HG03571 (cell line): ENCODE measurements at regions not wholly inside any gene's neighbourhood (a gene's known extent, or its start where the extent isn't known, plus 50 kb on each side); places are given as distances from the start of the nearest gene placed in this dataset.
"Not testable (repeated sequence)": the region's sequence is repeated elsewhere in the genome, so short reads cannot be mapped to it uniquely, and the experiment has no call there.

Source experiments
- ATAC-seq: cut with Tn5 transposase; IDR thresholded peaks from one replicate; pipeline ENCODE4 v1.9.1; 2021; ENCODE audit not compliant: unreplicated experiment

DNA sequence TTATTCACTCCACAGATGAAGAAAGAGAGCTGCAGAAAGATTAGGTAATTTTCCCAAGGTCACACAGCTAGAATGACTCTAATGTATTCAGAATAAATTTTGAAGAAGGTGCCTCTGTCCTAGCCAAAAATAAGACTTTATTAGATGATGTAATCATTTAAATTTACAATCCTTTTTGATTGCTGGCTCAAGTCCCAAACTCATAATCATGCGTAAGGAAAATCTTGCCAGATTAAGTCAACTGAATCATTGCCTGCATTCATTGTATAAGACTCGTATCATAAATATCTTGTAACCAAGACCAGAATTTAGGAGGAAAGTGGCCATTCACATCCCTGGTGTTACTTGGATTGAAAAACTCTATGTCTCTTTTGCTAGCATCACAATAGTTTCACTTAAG, 53.1 kb upstream of the STK39 start:
- ATAC-seq = no peak

DNA sequence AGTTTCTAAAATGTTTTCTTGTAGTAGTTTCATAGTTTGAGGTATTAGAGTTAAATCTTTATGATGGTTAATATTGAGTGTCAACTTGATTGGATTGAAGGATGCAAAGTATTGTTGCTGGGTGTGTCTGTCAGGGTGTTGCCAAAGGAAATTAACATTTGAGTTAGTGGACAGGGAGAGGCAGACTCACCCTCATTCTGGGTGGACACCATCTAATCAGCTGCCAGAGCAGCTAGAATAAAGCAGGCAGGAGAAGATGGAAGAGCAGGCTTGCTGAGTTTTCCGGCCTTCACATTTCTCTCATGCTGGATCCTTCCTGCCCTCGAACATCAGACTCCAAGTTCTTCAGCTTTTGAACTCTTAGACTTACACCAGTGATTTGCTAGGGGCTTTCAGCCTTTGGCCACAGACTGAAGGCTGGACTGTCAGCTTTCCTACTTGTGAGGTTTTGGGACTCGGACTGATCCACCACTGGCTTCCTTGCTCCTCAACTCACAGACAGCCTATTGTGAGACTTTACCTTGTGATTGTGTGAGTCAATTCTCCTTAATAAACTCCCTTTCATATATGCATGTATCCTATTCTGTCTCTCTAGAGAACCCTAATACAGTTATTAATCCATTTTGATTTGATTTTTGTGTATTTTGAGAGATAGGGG, 56.8 kb upstream of the STK39 start:
- ATAC-seq = no peak

DNA sequence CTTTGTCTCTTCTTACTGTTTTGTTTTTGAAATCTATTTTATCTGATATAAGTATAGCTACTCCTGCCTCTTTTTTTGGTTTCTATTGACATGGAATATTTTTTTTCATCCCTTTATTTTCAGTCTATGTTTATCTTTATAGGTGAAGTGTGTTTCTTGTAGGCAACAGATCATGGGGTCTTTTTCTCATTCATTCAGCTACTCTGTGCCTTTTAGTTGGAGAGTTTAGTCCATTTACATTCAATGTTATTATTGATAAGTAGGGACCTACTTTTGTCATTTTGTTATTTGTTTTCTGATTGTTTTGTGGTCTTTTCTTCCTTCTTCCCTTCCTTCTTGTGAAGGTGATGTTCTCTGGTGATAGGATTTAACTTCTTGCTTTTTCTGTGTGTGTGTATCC, 60.0 kb upstream of the STK39 start:
- ATAC-seq = no peak

GRCh38 chr2:168310580-168310979, 63.2 kb upstream of the STK39 start:
- no peak for ATAC-seq

GRCh38 chr2:168311261-168311910, 64.0 kb upstream of the STK39 start:
- ATAC-seq = no peak

- no peak for ATAC-seq
Observed at GRCh38 chr2:168312036-168312822, 64.8 kb upstream of the STK39 start.

- no peak for ATAC-seq
Observed at GRCh38 chr2:168314236-168314635, 66.8 kb upstream of the STK39 start.

DNA sequence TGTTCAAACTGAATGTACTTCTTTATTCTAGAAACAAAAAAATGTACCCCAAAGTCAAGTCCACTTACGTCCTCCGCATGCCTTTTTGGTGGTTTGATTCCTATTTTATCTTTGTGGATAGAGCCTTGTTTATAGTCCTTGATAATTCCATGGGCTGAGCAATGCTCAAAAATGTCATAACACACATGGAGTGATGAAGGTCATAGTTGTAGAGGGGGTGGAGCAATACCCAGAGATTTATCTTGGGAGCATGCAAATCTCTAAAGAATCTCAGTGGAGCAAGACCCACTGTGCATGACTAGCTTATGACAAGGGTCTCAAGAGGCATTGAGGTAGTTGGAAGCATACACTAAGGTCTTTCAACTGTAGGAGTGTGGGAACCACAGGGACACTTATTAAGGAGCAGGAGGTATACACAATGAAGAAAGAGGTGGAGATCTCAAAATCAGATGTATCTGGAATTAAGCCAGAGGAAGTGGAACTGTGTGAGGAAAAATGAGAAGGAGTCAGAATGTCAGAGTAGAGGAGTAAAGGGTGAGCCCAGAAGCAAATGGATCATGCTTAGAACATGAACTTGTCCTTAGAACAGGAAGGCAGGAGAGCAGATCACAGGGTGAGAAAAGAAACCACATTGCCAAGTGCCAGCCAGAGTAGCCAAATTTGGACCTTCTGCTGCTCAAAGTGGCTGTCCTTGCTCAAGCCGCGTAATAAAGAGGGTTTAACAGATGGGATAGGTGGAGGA, 68.1 kb upstream of the STK39 start:
- no peak for ATAC-seq

DNA sequence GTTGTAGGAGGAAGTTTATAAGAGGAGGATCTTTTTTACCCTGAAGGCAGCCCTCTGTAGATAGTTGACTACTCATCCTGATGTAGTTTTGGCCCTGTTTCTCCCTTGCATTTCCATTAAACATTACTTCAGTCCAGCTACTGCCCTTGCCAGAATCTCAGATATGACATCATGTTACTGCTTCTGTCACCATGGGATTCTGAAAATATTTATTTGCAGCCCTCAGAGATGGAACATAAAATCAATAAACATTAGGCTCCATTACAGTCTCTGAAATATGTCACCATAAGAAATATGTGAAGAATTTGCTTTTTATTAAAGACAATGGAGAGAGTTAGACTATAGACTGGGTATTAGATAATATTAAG, 68.7 kb upstream of the STK39 start:
- no peak for ATAC-seq

DNA sequence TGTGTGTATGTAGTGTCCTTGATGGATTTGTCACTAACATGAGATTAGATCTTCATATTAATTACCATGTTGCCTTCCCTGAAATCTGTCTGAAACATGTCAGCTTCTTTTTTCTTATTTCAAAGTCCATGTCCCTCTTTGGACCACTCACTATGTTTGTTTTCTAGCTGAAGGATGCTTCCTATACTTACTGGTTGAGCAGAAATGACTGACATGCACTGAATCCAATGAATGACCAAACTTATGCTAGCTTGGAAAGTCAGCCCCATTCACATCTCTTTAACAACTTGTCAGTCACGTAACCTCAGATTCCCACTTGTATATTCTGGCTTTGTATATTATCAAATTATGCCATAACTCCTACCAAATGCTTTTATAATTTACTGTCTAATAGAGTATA, 69.9 kb upstream of the STK39 start:
- ATAC-seq = no peak

- ATAC-seq = no peak
Observed at GRCh38 chr2:168320267-168320666, 72.9 kb upstream of the STK39 start.

GRCh38 chr2:168322325-168323007, 75.1 kb upstream of the STK39 start:
- no peak for ATAC-seq

DNA sequence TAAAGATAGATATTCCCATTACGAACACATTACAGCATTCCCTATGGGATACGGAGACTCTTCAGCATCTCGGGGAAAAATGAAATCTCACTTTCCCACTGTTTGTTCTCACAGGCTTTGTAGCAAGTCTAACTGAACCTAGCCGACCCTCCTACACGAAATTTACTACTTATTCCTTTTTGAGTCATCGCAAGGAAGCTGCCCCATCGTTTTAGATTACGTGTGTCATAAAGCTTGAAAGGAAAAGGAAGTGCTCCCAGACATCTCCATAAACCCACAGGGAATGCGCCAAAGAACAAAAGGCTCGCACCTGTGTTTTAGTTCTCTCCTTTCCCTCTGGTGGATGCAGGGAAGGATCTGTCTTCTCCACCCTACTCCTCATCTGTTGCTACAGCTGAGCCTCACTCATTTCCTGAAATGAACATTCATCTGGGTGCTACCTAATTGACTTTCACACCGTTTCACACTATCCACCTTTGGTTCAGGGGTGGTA, 76.2 kb upstream of the STK39 start:
- ATAC-seq = no peak

DNA sequence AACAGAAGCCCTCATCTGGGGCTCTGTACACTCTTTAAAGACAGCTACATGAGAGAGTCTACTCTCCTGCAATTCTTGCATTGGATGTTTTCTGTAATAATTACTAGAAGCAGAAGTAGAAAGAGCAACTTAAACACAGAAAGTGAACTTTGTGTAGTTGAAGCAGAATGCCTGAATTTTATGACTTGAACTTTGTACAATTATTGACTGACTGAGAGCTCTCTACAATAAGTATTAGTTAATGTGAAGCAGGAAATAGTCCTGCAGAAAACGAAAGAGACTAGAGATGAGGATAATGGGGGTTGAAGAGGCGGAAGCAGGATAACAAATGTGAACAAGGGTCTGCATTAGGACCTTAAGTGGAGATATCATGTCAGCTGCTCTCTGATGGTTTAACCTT, 79.2 kb upstream of the STK39 start:
- ATAC-seq = no peak

- no peak for ATAC-seq
Observed at GRCh38 chr2:168327328-168327727, 79.9 kb upstream of the STK39 start.

- ATAC-seq = no peak
Observed at GRCh38 chr2:168328421-168328820, 81.0 kb upstream of the STK39 start.

DNA sequence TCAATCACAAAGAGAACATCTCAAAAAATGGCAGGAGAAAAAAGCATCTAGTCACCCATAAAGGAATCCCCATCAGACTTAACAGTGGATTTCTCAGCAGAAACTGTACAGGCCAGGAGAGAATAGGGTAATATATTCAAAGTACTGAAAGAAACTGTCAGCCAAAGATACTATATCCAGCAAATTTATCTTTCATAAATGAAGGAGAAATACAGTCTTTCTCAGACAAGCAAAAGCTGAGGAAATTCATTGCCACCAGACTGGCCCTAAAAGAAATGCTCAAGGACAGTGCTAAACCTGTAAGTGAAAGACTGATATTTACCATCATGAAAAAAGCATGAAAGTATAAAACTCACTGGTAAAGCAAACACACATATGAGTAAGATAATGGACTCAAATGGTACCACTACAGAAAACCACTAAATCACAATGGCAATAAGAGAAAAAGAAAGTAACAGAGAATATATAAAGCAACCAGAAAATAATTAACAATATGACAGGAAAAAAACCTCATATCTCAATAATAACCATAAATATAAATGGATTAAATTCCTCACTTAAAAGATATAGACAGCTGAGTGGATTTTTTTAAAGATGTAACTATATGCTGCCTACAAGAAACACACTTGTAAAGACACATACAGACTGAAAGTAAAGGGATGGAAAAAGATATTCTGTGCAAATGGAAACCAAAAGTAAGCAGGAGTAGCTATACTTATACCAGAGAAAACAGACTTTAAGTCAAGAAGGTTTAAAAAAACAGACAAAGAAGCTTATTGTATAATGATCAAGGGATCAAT, 83.4 kb upstream of the STK39 start:
- ATAC-seq = no peak

DNA sequence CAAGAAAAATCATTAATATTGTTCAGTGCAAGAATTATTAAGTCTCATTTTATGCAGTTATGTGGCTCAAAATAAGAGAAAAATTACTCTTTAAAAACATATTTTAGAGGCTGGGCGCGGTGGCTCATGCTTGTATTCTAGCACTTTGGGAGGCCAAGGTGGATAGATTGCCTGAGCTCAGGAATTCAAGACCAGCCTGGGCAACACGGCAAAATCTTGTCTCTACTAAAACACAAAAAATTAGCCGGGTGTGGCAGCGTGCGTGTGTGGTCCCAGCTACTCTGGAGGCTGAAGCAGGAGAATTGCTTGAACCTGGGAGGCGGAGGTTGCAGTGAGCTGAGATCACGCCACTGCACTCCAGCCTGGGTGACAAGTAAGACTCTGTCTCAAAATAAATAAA, 87.9 kb upstream of the STK39 start:
- not testable (repeated sequence) for ATAC-seq

DNA sequence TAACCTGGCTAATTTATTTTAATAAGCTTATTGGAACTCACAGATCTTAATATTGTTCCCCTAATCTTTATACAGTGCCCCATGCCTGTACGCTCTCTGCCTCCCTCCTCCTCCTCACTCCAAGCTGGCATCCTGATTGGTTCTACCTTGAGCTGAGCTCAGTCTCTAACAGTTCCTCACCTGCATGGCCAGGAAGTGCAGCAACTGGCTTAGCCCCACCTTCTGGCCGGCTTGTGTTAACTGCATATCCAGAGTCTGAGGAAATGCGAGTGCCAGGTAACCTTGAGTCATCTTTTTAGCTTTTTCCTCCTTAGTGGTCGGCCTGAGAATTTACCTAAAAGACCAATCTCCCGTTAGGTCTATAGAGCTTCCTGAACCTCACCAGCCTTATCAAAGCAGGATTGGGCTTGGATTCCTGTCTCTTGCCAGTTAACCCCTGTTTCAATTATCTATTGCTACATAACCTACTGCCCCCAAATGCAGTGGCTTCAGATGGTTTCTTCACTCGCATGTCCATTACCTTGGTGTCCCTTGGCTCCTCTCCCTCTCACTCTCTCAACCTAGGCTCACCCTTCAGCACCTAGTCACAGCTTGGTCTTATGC, 89.5 kb upstream of the STK39 start:
- no peak for ATAC-seq

GRCh38 chr2:168338292-168338691, 90.9 kb upstream of the STK39 start:
- no peak for ATAC-seq
